Neural cell (in vitro differentiated cells): ENCODE measurements at regions not wholly inside any gene's neighbourhood (a gene's known extent, or its start where the extent isn't known, plus 50 kb on each side); places are given as distances from the start of the nearest gene placed in this dataset.

Experiments
- H2AFZ ChIP-seq: fragments of 200-600, 300-800 bp; sonication (generic), shearing (Covaris generic); 2 replicates; pipeline ENCODE4 v1.6.0; 2014; ENCODE audit warnings: low read depth, mild to moderate bottlenecking, antibody characterized with exemption, low read length, moderate library complexity
- H3F3A ChIP-seq: fragments of 200-600 bp; shearing (Covaris generic); 2 replicates; pipeline ENCODE4 v1.6.1; 2016; ENCODE audit warnings: mild to moderate bottlenecking, moderate library complexity, mixed read lengths, antibody characterized with exemption, low read length; ENCODE audit not compliant: insufficient read depth, poor library complexity, severe bottlenecking
- H3K27ac ChIP-seq: fragments of 200-600, 300-800 bp; sonication (generic), shearing (Covaris generic); 2 replicates; pipeline ENCODE4 v1.5.1; 2014; ENCODE audit warnings: mild to moderate bottlenecking, low read length, moderate library complexity
- H3K27me3 ChIP-seq: fragments of 300-800, 200-600 bp; sonication (generic), shearing (Covaris generic); 2 replicates; pipeline ENCODE4 v1.6.0; 2014; ENCODE audit warnings: mild to moderate bottlenecking, low read depth, low read length, moderate library complexity; ENCODE audit not compliant: insufficient read depth
- H3K36me3 ChIP-seq: fragments of 300-800, 200-600 bp; sonication (generic), shearing (Covaris generic); 2 replicates; pipeline ENCODE4 v1.5.1; 2014; ENCODE audit warnings: mild to moderate bottlenecking, antibody characterized with exemption, low read length, moderate library complexity; ENCODE audit not compliant: insufficient read depth
- H3K4me2 ChIP-seq: fragments of 300-800, 200-600 bp; sonication (generic), shearing (Covaris generic); 2 replicates; pipeline ENCODE4 v1.6.0; 2014; ENCODE audit warnings: mild to moderate bottlenecking, low read length
- H3K4me3 ChIP-seq: fragments of 300-800, 200-600 bp; sonication (generic), shearing (Covaris generic); 2 replicates; pipeline ENCODE4 v1.5.1; 2014; ENCODE audit warnings: mild to moderate bottlenecking, low read length, moderate library complexity
- H3K79me2 ChIP-seq: fragments of 200-600 bp; shearing (Covaris generic); replicated peaks from 2 replicates; pipeline ENCODE4 v1.6.0; 2014; ENCODE audit warnings: mild to moderate bottlenecking, low read length, moderate library complexity; ENCODE audit not compliant: insufficient read depth
- H3K9ac ChIP-seq: fragments of 300-800, 200-600 bp; sonication (generic), shearing (Covaris generic); 2 replicates; pipeline ENCODE4 v1.6.1; 2016; ENCODE audit warnings: mild to moderate bottlenecking, low read length, mixed read lengths
- H3K9me2 ChIP-seq: fragments of 200-600 bp; shearing (Covaris generic); 2 replicates; pipeline ENCODE4 v1.6.1; 2016; ENCODE audit warnings: mild to moderate bottlenecking, low read length, mixed read lengths; ENCODE audit not compliant: insufficient read depth
- H3K9me3 ChIP-seq: fragments of 200-600, 300-800 bp; sonication (generic), shearing (Covaris generic); 2 replicates; pipeline ENCODE4 v1.6.1; 2016; ENCODE audit warnings: mild to moderate bottlenecking, mixed run types, low read length, moderate library complexity, mixed read lengths
- H4K20me1 ChIP-seq: fragments of 200-600 bp; shearing (Covaris generic); 2 replicates; pipeline ENCODE4 v1.6.1; 2016; ENCODE audit warnings: mild to moderate bottlenecking, mixed run types; ENCODE audit not compliant: insufficient read depth
- EZH2 ChIP-seq: fragments of 200-600, 300-800 bp; shearing (Covaris generic), sonication (generic); IDR thresholded peaks from 2 replicates; pipeline ENCODE4 v1.6.1; 2014; ENCODE audit warnings: antibody characterized with exemption, low read length, borderline replicate concordance, mild to moderate bottlenecking; ENCODE audit not compliant: insufficient read depth, poor library complexity, severe bottlenecking
- MXI1 ChIP-seq: fragments of 450-650 bp; conservative IDR thresholded peaks from 2 replicates; pipeline ENCODE4 v1.6.1; 2014; ENCODE audit warnings: antibody characterized with exemption, mild to moderate bottlenecking; ENCODE audit not compliant: poor library complexity, severe bottlenecking
- POLR2AphosphoS5 ChIP-seq: IDR thresholded peaks from 2 replicates; pipeline ENCODE4 v1.6.1; 2012
- RAD21 ChIP-seq: fragments of 450-650 bp; conservative IDR thresholded peaks from 2 replicates; pipeline ENCODE4 v1.6.1; 2014; ENCODE audit warnings: antibody characterized with exemption, mild to moderate bottlenecking, moderate library complexity
- TAF1 ChIP-seq: IDR thresholded peaks from 2 replicates; pipeline ENCODE4 v1.6.1; 2012; ENCODE audit warnings: low read depth
- TF ChIP-seq, protein P1 (sequence below): IDR thresholded peaks from 2 replicates; pipeline ENCODE4 v1.6.1; 2012; ENCODE audit warnings: borderline replicate concordance
- TF ChIP-seq, protein P2 (sequence below): fragments of 450-650 bp; IDR thresholded peaks from 2 replicates; pipeline ENCODE4 v1.5.1; 2014; ENCODE audit warnings: antibody characterized with exemption, mild to moderate bottlenecking, moderate library complexity; ENCODE audit not compliant: poor library complexity, severe bottlenecking

DNA sequence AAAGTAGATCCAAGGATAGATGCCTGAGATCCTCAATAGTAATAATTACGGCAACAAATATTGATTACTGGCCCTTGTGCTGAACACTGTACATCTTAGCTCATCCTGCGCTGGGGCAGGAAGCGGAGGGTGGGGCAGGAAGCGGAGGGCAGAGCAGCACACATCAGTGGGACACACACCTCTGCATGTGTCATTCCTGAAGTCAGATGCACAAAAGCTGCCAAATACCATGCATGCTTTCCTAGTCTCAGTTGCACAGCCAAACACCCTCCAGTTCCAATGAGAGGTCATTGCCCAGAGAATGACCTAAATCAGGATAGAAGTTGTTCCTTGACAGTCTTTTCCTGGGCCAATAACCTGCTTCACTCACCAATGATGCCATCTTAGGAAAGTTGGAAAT is 74.4 kb upstream of the FOXC1 start:
- no peaks in the 10 kb centered on the region for H3K36me3 ChIP-seq
- no peak overlapping the region for H3K4me3 ChIP-seq
- no peak overlapping the region for H3K4me2 ChIP-seq
- no peaks in the 10 kb centered on the region for H3K9me2 ChIP-seq
- no peaks in the 10 kb centered on the region for H3K9me3 ChIP-seq
- TF ChIP-seq, protein P1, sequence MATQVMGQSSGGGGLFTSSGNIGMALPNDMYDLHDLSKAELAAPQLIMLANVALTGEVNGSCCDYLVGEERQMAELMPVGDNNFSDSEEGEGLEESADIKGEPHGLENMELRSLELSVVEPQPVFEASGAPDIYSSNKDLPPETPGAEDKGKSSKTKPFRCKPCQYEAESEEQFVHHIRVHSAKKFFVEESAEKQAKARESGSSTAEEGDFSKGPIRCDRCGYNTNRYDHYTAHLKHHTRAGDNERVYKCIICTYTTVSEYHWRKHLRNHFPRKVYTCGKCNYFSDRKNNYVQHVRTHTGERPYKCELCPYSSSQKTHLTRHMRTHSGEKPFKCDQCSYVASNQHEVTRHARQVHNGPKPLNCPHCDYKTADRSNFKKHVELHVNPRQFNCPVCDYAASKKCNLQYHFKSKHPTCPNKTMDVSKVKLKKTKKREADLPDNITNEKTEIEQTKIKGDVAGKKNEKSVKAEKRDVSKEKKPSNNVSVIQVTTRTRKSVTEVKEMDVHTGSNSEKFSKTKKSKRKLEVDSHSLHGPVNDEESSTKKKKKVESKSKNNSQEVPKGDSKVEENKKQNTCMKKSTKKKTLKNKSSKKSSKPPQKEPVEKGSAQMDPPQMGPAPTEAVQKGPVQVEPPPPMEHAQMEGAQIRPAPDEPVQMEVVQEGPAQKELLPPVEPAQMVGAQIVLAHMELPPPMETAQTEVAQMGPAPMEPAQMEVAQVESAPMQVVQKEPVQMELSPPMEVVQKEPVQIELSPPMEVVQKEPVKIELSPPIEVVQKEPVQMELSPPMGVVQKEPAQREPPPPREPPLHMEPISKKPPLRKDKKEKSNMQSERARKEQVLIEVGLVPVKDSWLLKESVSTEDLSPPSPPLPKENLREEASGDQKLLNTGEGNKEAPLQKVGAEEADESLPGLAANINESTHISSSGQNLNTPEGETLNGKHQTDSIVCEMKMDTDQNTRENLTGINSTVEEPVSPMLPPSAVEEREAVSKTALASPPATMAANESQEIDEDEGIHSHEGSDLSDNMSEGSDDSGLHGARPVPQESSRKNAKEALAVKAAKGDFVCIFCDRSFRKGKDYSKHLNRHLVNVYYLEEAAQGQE: no peak
- TF ChIP-seq, protein P2, sequence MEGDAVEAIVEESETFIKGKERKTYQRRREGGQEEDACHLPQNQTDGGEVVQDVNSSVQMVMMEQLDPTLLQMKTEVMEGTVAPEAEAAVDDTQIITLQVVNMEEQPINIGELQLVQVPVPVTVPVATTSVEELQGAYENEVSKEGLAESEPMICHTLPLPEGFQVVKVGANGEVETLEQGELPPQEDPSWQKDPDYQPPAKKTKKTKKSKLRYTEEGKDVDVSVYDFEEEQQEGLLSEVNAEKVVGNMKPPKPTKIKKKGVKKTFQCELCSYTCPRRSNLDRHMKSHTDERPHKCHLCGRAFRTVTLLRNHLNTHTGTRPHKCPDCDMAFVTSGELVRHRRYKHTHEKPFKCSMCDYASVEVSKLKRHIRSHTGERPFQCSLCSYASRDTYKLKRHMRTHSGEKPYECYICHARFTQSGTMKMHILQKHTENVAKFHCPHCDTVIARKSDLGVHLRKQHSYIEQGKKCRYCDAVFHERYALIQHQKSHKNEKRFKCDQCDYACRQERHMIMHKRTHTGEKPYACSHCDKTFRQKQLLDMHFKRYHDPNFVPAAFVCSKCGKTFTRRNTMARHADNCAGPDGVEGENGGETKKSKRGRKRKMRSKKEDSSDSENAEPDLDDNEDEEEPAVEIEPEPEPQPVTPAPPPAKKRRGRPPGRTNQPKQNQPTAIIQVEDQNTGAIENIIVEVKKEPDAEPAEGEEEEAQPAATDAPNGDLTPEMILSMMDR: no peak
- TF ChIP-seq TAF1: no peak
- no peak for TF ChIP-seq EZH2
- no peak for TF ChIP-seq RAD21
- TF ChIP-seq MXI1: no peak
- no peak for TF ChIP-seq POLR2AphosphoS5
- no peak overlapping the region for H2AFZ ChIP-seq
- H4K20me1 ChIP-seq: no peaks in the 10 kb centered on the region
- H3F3A ChIP-seq: no peaks in the 10 kb centered on the region
- no peaks in the 10 kb centered on the region for H3K27me3 ChIP-seq
- H3K27ac ChIP-seq: no peak overlapping the region
- no peaks in the 10 kb centered on the region for H3K79me2 ChIP-seq
- no peak overlapping the region for H3K9ac ChIP-seq

DNA sequence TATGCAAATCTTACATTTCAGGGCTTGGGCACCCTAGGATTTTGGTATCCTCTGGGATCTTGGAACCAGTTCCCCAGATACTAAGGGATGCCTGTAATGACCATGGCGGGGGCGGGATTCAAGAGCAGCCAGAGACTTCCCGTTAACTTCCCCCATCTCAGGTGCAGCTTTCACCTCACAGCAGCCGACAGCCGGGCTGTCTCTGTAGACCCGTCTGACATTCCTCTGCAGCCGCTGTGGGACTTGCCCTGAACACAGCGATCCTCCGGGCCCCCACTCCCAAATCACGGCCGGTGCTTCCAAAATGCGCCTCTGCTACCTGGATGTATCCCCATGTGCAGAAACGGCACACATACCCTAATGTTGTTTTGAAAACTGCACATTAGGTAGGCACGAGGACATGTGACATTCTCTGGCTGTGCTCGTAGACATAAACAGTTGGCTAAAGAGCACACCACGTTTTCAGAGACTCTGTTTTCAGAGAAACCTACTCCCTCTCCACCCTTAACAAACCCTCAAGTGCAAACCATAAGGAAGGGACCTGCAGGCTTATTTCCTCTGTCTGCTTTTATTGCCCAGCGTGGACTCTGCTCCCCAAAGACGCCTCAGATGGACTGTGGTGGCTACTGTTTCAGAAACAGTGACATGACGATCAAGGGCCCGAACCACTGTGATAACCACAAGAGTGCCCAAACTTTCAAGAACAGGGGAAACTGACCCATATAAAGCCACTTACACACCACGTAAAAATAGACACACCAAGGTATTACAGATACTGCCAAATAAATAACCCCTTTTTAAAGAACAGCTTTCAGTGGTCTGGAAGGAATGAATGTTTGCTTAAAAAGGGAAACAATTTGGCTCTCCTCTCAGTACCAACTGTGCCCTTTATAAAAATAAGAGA is 72.9 kb upstream of the FOXC1 start:
- no peaks in the 10 kb centered on the region for H3K79me2 ChIP-seq
- H3K27ac ChIP-seq: no peak overlapping the region
- H3K27me3 ChIP-seq: no peaks in the 10 kb centered on the region
- no peaks in the 10 kb centered on the region for H3K36me3 ChIP-seq
- no peaks in the 10 kb centered on the region for H4K20me1 ChIP-seq
- no peak overlapping the region for H3K9ac ChIP-seq
- H3K9me2 ChIP-seq: no peaks in the 10 kb centered on the region
- TF ChIP-seq, protein P1: no peak
- no peaks in the 10 kb centered on the region for H3F3A ChIP-seq
- no peak overlapping the region for H3K4me3 ChIP-seq
- H3K4me2 ChIP-seq: no peak overlapping the region
- H3K9me3 ChIP-seq: no peaks in the 10 kb centered on the region
- H2AFZ ChIP-seq: no peak overlapping the region
